GM13976 (cell line): ENCODE measurements at regions not wholly inside any gene's neighbourhood (a gene's known extent, or its start where the extent isn't known, plus 50 kb on each side); places are given as distances from the start of the nearest gene placed in this dataset.

Experiments
- DNase-seq: peaks from one replicate; pipeline ENCODE4 v3.0.0; 2012; ENCODE audit warnings: low spot score
- in situ Hi-C: fragments of 300-500 bp; cut with MboI; formaldehyde crosslinking; loops from one replicate; pipeline ENCODE4 v1.12.0; 2022; ENCODE audit warnings: low sequenced_read_pairs, mixed read lengths, inconsistent platforms; ENCODE audit not compliant: unreplicated experiment
- TF ChIP-seq, protein P1 (sequence below): IDR thresholded peaks from 2 replicates; pipeline ENCODE4 v1.5.1; 2012; ENCODE audit warnings: borderline replicate concordance, mild to moderate bottlenecking; ENCODE audit not compliant: insufficient read depth; ENCODE audit errors: extremely low read depth, missing control alignments, control extremely low read depth

- DNase-seq, result no peak
- in situ Hi-C loops, result no loop called here
- TF ChIP-seq, protein P1, sequence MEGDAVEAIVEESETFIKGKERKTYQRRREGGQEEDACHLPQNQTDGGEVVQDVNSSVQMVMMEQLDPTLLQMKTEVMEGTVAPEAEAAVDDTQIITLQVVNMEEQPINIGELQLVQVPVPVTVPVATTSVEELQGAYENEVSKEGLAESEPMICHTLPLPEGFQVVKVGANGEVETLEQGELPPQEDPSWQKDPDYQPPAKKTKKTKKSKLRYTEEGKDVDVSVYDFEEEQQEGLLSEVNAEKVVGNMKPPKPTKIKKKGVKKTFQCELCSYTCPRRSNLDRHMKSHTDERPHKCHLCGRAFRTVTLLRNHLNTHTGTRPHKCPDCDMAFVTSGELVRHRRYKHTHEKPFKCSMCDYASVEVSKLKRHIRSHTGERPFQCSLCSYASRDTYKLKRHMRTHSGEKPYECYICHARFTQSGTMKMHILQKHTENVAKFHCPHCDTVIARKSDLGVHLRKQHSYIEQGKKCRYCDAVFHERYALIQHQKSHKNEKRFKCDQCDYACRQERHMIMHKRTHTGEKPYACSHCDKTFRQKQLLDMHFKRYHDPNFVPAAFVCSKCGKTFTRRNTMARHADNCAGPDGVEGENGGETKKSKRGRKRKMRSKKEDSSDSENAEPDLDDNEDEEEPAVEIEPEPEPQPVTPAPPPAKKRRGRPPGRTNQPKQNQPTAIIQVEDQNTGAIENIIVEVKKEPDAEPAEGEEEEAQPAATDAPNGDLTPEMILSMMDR, result no peak
Measured at GRCh38 chr2:160940699-160941098, 219.5 kb upstream of the TANK start.

GRCh38 chr2:160941290-160941846, 218.9 kb upstream of the TANK start:
- in situ Hi-C loops, result no loop called here
- no peak for DNase-seq
- TF ChIP-seq, protein P1, result no peak

- in situ Hi-C loops, result no loop called here
- TF ChIP-seq, protein P1, result no peak
- DNase-seq, result no peak
Measured at GRCh38 chr2:160942476-160943142, 217.6 kb upstream of the TANK start.

GRCh38 chr2:160943414-160943813, 216.8 kb upstream of the TANK start:
- in situ Hi-C loops, result no loop called here
- TF ChIP-seq, protein P1, result no peak
- DNase-seq, result no peak

- no peak for DNase-seq
- TF ChIP-seq, protein P1, result no peak
- in situ Hi-C loops, result loop anchor here (25.0 kb wide), 1 partner anchor 615 kb away; no protein-coding TSS in a partner anchor
Measured at GRCh38 chr2:160952464-160953254, 207.6 kb upstream of the TANK start.

- in situ Hi-C loops, result loop anchor here (25.0 kb wide), 1 partner anchor 618 kb away; no protein-coding TSS in a partner anchor
Measured at GRCh38 chr2:160955578-160955977, 204.7 kb upstream of the TANK start.

More at GRCh38 chr2:160955578-160955977, 204.7 kb upstream of the TANK start:
- TF ChIP-seq, protein P1, result no peak
- no peak for DNase-seq
